Skeletal muscle tissue (tissue), 3 donors: ENCODE measurements at regions not wholly inside any gene's neighbourhood (a gene's known extent, or its start where the extent isn't known, plus 50 kb on each side); places are given as distances from the start of the nearest gene placed in this dataset.
"Not testable (repeated sequence)": the region's sequence is repeated elsewhere in the genome, so short reads cannot be mapped to it uniquely, and the experiment has no call there.

Source experiments
- H3K27ac ChIP-seq: one replicate; pipeline ENCODE4 v1.7.0; 2013; ENCODE audit warnings: mild to moderate bottlenecking, low read depth, low read length, inconsistent platforms
- H3K27me3 ChIP-seq, 3 donors: one replicate each; pipeline ENCODE4 v1.7.0; 2013; ENCODE audit warnings: low read length in 3 of 3; ENCODE audit not compliant: control insufficient read depth in 3 of 3, insufficient read depth in 3 of 3
- H3K36me3 ChIP-seq, 3 donors: one replicate each; pipeline ENCODE4 v1.7.0; 2013; ENCODE audit warnings: low read length in 3 of 3; ENCODE audit not compliant: control insufficient read depth in 3 of 3, insufficient read depth in 3 of 3
- H3K4me1 ChIP-seq, 3 donors: one replicate each; pipeline ENCODE4 v1.7.0; 2013; ENCODE audit warnings: low read length in 3 of 3, mild to moderate bottlenecking in 3 of 3; ENCODE audit not compliant: control insufficient read depth in 3 of 3, insufficient read depth in 3 of 3
- H3K4me3 ChIP-seq, 3 donors: one replicate each; pipeline ENCODE4 v1.7.0; 2013; ENCODE audit warnings: low read length in 3 of 3
- H3K9ac ChIP-seq, 3 donors: one replicate each; pipeline ENCODE4 v1.7.0; 2013; ENCODE audit warnings: low read length in 3 of 3, mild to moderate bottlenecking in 3 of 3, moderate library complexity in 2 of 3, low read depth in 1 of 3
- H3K9me3 ChIP-seq, 3 donors: one replicate each; pipeline ENCODE4 v1.7.0; 2013; ENCODE audit warnings: low read length in 3 of 3; ENCODE audit not compliant: control insufficient read depth in 3 of 3
- donor health status: Osteomylitis.

DNA sequence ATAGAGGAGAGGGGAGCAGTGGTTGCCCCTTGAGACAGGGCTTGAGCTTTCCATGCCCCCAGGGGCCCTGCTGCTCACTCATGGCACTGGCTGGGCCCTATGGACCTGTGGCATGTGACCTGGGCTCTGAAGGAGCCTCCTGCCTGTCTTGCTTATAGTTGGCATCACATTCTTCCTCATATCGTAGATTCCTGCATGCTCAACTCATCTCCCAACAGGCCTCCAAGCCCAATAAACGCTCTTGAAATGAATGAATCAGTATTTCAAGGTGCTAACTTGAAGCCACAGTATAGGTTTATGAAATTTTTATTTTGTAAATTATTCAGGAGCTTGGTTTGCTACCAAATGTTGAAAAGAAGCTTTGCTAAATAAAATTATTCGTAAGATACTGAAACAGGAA, 93.3 kb upstream of the SLC7A14 start:
- no peak overlapping the region for H3K27ac ChIP-seq
- H3K27me3 ChIP-seq, result no peaks in the 10 kb centered on the region
- H3K9ac ChIP-seq, result no peak overlapping the region
- no peak overlapping the region for H3K4me3 ChIP-seq
- H3K9me3 ChIP-seq, result no peaks in the 10 kb centered on the region
- no peaks in the 10 kb centered on the region for H3K4me1 ChIP-seq
- H3K36me3 ChIP-seq, result no peaks in the 10 kb centered on the region

DNA sequence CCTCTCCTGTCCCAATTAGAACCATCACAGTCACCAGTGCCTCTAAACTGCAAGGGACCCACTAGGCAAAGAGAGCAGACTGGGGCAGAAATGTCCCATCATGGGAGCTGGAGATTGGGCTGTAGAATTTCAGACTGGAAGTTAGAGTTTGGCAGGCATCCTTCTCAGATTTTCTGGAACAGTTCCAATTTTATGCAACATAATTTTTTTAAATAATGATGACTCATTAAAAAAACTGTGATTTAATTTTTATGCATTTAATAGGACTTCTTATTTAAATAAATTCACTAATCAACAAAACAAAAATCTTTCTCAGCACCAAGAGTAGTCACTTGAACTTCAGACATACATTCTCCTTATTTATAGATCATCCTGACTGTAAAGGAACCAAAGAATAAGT, 84.6 kb upstream of the SLC7A14 start:
- Histone ChIP-seq H3K4me1 (no peaks in the 10 kb centered on the region), H3K27me3 (no peaks in the 10 kb centered on the region), H3K4me3 (no peak overlapping the region), H3K27ac (no peak overlapping the region), H3K9ac (no peak overlapping the region), H3K36me3 (no peaks in the 10 kb centered on the region), H3K9me3 (no peaks in the 10 kb centered on the region)

DNA sequence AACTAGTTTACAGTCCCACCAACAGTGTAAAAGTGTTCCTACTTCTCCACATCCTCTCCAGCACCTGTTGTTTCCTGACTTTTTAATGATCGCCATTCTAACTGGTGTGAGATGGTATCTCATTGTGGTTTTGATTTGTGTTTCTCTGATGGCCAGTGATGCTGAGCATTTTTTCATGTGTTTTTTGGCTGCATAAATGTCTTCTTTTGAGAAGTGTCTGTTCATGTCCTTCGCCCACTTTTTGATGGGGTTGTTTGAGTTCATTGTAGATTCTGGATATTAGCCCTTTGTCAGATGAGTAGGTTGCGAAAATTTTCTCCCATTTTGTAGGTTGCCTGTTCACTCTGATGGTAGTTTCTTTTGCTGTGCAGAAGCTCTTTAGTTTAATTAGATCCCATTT, 77.1 kb upstream of the SLC7A14 start:
- not testable (repeated sequence) for H3K9ac ChIP-seq, H3K4me3 ChIP-seq

DNA sequence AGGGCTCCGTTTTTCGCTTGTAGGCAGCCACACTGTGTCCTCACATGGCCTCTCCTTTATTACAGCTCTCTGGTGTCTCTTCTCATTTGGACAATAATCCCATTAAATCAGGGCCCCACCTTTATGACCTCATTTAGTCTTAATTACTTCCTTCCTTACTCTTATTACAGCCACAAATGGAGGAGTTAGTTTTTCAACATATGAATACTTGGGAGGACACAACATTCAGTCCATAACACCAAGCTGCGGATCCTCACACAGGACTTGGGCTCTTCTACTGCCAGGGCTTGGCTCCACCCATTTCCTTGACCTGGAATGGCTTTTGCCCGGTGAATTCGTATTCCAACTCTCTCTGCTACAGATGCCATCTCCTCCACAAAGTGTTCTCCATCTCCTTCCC, 74.3 kb upstream of the SLC7A14 start:
- Histone ChIP-seq H3K27me3 (no peaks in the 10 kb centered on the region), H3K36me3 (no peaks in the 10 kb centered on the region), H3K27ac (no peak overlapping the region), H3K4me1 (no peaks in the 10 kb centered on the region), H3K9me3 (no peaks in the 10 kb centered on the region), H3K4me3 (no peak overlapping the region), H3K9ac (no peak overlapping the region)

More for the DNA sequence above, 77.1 kb upstream of the SLC7A14 start:
- H3K27ac ChIP-seq, H3K9me3 ChIP-seq, H3K27me3 ChIP-seq, H3K4me1 ChIP-seq, H3K36me3 ChIP-seq: not testable (repeated sequence)

DNA sequence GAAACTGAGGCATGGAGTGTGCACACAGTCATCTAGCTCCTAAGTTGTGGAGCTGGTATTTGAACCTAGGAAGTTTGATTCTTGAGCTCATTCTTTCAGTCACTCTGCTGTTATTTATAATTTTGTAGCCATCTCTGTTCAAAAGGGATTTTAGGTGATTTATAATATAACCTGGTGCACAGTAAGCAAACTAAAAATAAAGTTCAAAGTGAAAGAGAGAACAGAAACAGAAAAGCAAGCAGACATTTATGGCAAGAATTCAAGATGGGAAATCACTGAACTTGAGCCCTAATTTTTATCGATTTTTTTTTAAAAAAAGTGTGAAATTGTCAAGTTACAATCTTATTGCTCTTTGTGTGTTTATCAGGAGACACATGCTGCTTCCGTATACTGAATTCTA, 71.4 kb upstream of the SLC7A14 start:
- H3K27me3 ChIP-seq, result no peaks in the 10 kb centered on the region
- H3K27ac ChIP-seq, result no peak overlapping the region
- H3K9me3 ChIP-seq, result no peaks in the 10 kb centered on the region
- H3K4me1 ChIP-seq, result no peaks in the 10 kb centered on the region
- no peak overlapping the region for H3K4me3 ChIP-seq
- H3K36me3 ChIP-seq, result no peaks in the 10 kb centered on the region
- no peak overlapping the region for H3K9ac ChIP-seq

DNA sequence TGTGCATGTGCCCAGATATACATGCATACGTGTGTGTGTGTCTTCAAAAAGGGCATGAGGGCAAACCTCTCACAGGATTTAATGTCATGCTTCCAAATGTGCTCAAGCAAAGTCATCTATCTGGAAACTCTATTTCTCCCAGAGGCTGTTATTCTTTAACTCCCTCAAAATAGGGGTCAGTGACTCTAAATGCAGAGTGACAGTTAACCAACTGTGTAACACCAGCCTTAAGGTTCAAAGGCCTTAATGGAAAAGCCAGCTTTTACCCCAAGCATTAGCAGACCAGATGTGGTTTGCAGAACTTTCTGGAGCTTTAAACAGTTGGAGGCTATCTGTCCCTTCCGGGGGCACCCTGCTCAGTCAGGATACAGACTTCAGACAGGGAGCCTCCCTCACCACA, 70.4 kb upstream of the SLC7A14 start:
- Histone ChIP-seq H3K36me3 (no peaks in the 10 kb centered on the region), H3K9me3 (no peaks in the 10 kb centered on the region), H3K27me3 (no peaks in the 10 kb centered on the region), H3K9ac (no peak overlapping the region), H3K4me3 (no peak overlapping the region), H3K4me1 (no peaks in the 10 kb centered on the region), H3K27ac (no peak overlapping the region)

DNA sequence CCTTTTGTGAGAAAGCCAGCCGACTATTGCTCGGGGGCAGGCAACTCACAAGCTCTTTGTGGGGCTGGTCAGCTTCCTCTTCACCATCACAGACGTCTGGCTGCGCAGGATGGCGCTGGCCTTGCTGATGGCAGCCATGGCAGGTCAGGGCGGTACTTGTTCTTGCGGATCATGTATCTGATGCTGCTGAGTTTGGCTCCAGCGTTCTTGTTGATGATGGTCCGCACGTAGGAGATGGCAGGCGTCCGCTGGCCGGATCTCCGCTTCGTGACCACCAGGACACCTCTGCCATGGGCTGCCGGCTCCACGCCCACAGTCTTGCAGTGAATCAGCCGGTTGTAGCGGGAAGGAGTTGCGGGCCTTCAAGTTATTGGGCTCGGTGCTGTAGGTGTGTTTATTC, 67.9 kb upstream of the SLC7A14 start:
- Histone ChIP-seq H3K9me3 (no peaks in the 10 kb centered on the region), H3K9ac (no peak overlapping the region), H3K27me3 (no peaks in the 10 kb centered on the region), H3K4me1 (no peaks in the 10 kb centered on the region), H3K27ac (no peak overlapping the region), H3K4me3 (no peak overlapping the region), H3K36me3 (no peaks in the 10 kb centered on the region)

DNA sequence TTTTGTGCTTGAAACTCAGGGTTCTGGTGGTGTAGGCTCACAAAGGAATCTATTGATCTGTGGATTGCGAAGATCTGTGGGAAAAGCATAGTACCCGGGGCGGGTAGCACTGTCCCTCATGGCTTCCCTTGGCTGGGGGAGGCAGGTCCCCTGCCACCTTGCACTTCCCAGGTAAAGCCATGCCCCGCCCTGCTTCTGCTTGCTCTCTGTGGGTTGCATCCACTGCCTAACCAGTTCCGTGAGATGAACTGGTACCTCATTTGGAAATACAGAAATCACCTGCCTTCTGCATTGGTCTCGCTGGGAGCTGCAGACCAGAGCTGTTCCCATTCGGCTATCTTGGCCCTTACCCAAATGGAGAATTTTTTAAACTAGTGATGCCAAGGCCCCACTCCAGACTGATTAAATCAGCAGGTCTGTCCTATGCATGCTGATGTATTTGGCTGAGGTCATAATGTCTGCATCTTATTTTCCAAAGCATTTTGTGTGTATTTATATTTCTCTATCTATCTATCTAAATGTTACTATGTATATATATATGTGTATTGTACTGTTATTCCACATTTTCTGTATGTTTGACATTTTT, 65.5 kb upstream of the SLC7A14 start:
- Histone ChIP-seq H3K27ac (no peak overlapping the region), H3K27me3 (no peaks in the 10 kb centered on the region), H3K9ac (no peak overlapping the region)

DNA sequence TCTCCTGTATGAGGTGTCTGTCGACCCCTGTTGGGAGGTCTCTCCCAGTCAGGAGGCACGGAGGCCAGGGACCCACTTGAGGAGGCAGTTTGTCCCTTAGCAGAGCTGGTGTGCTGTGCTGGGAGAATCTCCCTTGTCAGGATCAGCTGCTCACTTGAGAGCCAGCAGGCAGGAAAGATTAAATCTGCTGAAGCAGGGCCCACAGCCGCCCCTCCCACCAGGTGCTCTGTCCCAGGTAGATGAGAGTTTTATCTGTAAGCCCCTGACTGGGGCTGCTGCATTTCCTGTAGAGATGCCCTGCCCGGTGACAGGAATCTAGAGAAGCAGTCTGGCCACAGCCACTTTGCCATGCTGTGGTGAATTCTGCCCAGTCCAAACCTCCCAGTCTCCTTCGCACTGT, 64.7 kb upstream of the SLC7A14 start:
- H3K27me3 ChIP-seq, H3K9ac ChIP-seq, H3K4me1 ChIP-seq, H3K4me3 ChIP-seq, H3K36me3 ChIP-seq, H3K27ac ChIP-seq, H3K9me3 ChIP-seq: not testable (repeated sequence)

More for the DNA sequence above, 65.5 kb upstream of the SLC7A14 start:
- no peak overlapping the region for H3K4me3 ChIP-seq
- no peaks in the 10 kb centered on the region for H3K9me3 ChIP-seq
- no peaks in the 10 kb centered on the region for H3K36me3 ChIP-seq
- H3K4me1 ChIP-seq, result no peaks in the 10 kb centered on the region

DNA sequence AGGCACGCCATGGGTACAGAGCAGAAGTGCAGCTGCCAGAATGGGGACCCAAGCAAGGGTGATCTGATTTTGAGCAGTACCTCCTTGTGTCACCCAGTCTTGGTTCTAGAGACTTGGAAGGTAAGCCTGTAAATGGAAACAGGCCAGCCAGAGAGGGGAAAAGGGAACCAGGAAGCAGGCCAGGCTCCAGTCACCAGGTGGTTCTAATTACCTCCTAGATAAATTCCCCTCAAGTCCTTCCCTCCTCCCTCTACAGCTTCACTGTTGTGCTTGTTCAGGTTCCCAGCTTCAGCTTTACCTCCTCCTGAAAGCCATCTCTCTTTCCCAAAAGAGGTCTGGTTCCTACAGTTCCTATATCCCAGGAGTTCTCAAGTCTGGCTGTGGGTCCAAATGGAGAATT, 58.8 kb upstream of the SLC7A14 start:
- Histone ChIP-seq H3K36me3 (no peaks in the 10 kb centered on the region), H3K27me3 (no peaks in the 10 kb centered on the region), H3K4me1 (peaks cover 0 to 22% (median 19%) of the 10 kb centered on the region in 3 donors), H3K4me3 (no peak overlapping the region), H3K9ac (no peak overlapping the region), H3K27ac (no peak overlapping the region), H3K9me3 (no peaks in the 10 kb centered on the region)

DNA sequence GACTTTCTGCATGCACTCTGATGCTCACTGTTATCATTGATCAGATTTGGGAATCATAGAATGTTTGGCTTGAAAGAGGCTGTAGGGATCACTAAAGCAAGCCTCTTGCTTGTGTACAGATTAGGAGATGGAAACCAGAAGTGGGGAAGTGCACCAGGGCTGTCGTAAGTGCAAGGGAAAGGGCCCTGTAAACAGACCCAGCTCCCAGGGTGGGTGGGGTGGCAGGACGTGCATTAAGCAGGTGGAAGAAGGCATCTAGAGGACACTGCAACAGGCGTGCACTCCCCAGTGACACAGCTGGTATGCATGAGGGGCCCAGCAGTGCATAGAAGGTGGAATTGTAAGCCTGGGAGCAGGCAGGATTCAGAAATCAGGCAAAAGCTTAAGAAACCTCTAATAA, 58.0 kb upstream of the SLC7A14 start:
- no peak overlapping the region for H3K27ac ChIP-seq
- H3K36me3 ChIP-seq, result no peaks in the 10 kb centered on the region
- H3K9me3 ChIP-seq, result no peaks in the 10 kb centered on the region
- no peak overlapping the region for H3K4me3 ChIP-seq
- no peak overlapping the region for H3K9ac ChIP-seq
- no peaks in the 10 kb centered on the region for H3K27me3 ChIP-seq
- H3K4me1 ChIP-seq, result peaks cover 0 to 22% (median 19%) of the 10 kb centered on the region in 3 donors
